Activated CD4-positive, alpha-beta T cell treated with anti-CD3 and anti-CD28 coated beads, Interleukin-2, amount 50 U/mL, for 16 hours (primary cell): ENCODE measurements at regions not wholly inside any gene's neighbourhood (a gene's known extent, or its start where the extent isn't known, plus 50 kb on each side); places are given as distances from the start of the nearest gene placed in this dataset.
"Not testable (repeated sequence)": the region's sequence is repeated elsewhere in the genome, so short reads cannot be mapped to it uniquely, and the experiment has no call there.

Source experiments
- DNase-seq: peaks from one replicate; pipeline ENCODE4 v3.0.0-alpha.2; 2020

- peak; percentile 80 for DNase-seq
Observed at GRCh38 chr17:47066841-47067682, 88.0 kb upstream of the RPRML start.

DNA sequence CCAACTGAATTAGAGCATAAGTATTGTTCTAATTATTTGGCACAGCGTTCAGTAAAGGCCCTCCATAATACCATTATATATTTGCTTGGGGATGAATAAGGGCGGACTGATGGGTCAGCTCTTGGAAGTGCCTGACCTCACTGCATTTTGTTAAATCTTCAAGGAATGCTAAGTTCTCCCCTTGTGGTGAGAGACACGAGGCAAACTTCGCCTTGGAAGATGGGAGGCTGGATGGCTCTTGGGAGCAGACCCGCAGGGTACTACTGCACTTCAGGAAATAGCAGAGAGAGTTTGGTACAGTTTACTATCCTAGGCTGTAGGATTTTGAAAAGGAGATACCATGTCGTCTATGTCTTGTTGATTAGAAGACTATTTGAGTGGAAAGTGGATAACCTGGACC lies 87.0 kb upstream of the RPRML start:
- no peak for DNase-seq

DNA sequence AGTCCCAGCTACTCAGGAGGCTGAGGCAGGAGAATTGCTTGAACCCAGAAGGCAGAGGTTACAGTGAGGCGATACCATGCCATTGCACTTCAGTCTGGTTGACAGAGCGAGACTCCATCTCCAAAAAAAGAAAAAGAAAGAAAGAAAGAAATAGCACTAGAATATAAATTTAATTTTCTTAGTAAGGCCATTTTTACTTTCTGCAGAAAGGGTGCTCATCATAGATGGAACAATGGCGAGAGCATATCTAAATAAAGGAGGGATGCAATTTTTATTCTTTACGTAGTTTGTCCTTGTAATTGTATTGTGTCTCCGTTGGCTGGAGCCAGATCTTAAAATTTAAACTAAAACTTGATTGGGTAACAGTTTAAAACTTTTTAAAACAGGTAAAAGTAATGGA lies 85.6 kb upstream of the RPRML start:
- DNase-seq = no peak

DNA sequence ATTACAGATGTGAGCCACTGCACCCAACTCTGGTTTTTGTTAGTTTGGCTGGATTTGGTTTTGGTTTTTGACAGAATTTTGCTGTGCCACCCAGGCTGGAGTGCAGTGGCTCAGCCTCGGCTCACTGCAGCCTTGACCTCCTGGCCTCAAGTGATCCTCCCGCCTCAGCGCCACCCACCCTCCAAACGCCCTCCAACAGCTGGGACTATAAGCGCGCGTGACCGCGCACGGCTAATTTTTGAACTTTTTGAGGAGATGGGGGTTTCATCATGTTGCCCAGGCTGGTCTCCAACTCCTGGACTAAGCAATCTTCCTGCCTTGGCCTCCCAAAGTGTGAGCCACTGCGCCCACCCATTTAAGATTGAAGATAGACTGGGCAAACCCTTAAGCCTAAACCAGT lies 84.4 kb upstream of the RPRML start:
- DNase-seq = no peak

- not testable (repeated sequence) for DNase-seq
Observed at GRCh38 chr17:47062851-47063250, 83.8 kb upstream of the RPRML start.

- DNase-seq = not testable (repeated sequence)
Observed at GRCh38 chr17:47060005-47060404, 81.0 kb upstream of the RPRML start.

DNA sequence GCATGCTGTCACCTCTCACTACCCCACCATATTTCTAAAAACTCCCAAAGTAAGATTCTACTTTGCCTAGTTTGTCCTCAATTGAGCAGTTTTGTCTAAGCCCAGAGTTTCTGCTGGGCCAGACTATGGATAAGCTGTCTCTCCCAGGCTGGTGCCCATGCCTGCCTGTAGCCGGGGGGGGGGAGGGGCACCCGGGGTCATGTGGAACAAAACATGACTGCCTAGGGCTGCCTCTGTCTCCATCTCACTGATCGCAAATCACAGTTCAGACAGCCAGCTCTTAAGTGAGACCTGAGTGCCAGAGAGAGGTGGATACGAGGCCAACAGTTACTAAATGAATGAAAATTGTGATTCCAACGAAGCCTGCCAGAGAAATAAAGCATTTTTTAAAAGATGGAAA lies 78.8 kb upstream of the RPRML start:
- DNase-seq = no peak

DNA sequence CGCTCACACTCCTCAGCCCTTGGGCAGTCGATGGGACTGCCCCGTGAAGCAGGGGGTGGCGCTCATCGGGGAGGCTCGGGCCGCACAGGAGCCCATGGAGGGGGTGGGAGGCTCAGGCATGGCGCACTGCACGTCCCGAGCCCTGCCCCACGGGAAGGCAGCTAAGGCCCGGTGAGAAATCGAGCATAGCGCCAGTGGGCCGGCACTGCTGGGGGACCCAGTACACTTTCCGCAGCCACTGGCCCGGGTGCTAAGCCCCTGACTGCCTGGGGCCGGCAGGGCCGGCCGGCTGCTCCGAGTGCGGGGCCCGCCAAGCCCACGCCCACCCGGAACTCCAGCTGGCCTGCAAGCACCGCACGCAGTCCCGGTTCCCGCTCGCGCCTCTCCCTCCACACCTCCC lies 78.2 kb upstream of the RPRML start:
- DNase-seq = not testable (repeated sequence)

- not testable (repeated sequence) for DNase-seq
Observed at GRCh38 chr17:47056687-47057086, 77.6 kb upstream of the RPRML start.
